GM21576 (cell line): ENCODE measurements at regions not wholly inside any gene's neighbourhood (a gene's known extent, or its start where the extent isn't known, plus 50 kb on each side); places are given as distances from the start of the nearest gene placed in this dataset.
"Not testable (repeated sequence)": the region's sequence is repeated elsewhere in the genome, so short reads cannot be mapped to it uniquely, and the experiment has no call there.

Experiments
- ATAC-seq: cut with Tn5 transposase; IDR thresholded peaks from one replicate; pipeline ENCODE4 v1.9.1; 2021; ENCODE audit warnings: mild to moderate bottlenecking, moderate library complexity; ENCODE audit not compliant: unreplicated experiment

- ATAC-seq, result no peak
Measured at GRCh38 chr5:15346738-15347137, 153.2 kb upstream of the FBXL7 start.

- no peak for ATAC-seq
Measured at GRCh38 chr5:15344954-15345353, 155.0 kb upstream of the FBXL7 start.

- no peak for ATAC-seq
Measured at GRCh38 chr5:15338546-15338945, 161.4 kb upstream of the FBXL7 start.

GRCh38 chr5:15334551-15335266 is 165.3 kb upstream of the FBXL7 start:
- no peak for ATAC-seq

- no peak for ATAC-seq
Measured at GRCh38 chr5:15333091-15333490, 166.9 kb upstream of the FBXL7 start.

GRCh38 chr5:15326932-15327331 is 173.0 kb upstream of the FBXL7 start:
- ATAC-seq, result no peak

GRCh38 chr5:15326471-15326870 is 173.5 kb upstream of the FBXL7 start:
- no peak for ATAC-seq

GRCh38 chr5:15322421-15322820 is 177.6 kb upstream of the FBXL7 start:
- ATAC-seq, result no peak

- ATAC-seq, result no peak
Measured at GRCh38 chr5:15321776-15322175, 178.2 kb upstream of the FBXL7 start.

GRCh38 chr5:15320871-15321270 is 179.1 kb upstream of the FBXL7 start:
- ATAC-seq, result no peak

- no peak for ATAC-seq
Measured at GRCh38 chr5:15304914-15305834, 194.8 kb upstream of the FBXL7 start.

GRCh38 chr5:15304066-15304731 is 195.8 kb upstream of the FBXL7 start:
- ATAC-seq, result no peak

- ATAC-seq, result no peak
Measured at GRCh38 chr5:15300141-15300540, 199.8 kb upstream of the FBXL7 start.

GRCh38 chr5:15290953-15291352 is 209.0 kb upstream of the FBXL7 start:
- no peak for ATAC-seq

GRCh38 chr5:15286650-15287049 is 213.3 kb upstream of the FBXL7 start:
- no peak for ATAC-seq

- ATAC-seq, result no peak
Measured at GRCh38 chr5:15285901-15286583, 213.9 kb upstream of the FBXL7 start.

- ATAC-seq, result no peak
Measured at GRCh38 chr5:15284706-15285105, 215.3 kb upstream of the FBXL7 start.

- ATAC-seq, result no peak
Measured at GRCh38 chr5:15283076-15283475, 216.9 kb upstream of the FBXL7 start.

GRCh38 chr5:15282611-15283010 is 217.4 kb upstream of the FBXL7 start:
- ATAC-seq, result no peak

GRCh38 chr5:15271596-15271995 is 228.4 kb upstream of the FBXL7 start:
- ATAC-seq, result not testable (repeated sequence)

GRCh38 chr5:15267966-15268365 is 232.0 kb upstream of the FBXL7 start:
- ATAC-seq, result no peak
